ENCODE measurements at regions not wholly inside any gene's neighbourhood (a gene's known extent, or its start where the extent isn't known, plus 50 kb on each side); places are given as distances from the start of the nearest gene placed in this dataset.

- POLR2A ChIA-PET = no interaction called here
- Histone ChIP-seq H3K9me3 (ENCODE audit: control insufficient read depth, insufficient read depth, low read depth, low read length) (no peaks in the 10 kb centered on the region), H3K27ac (ENCODE audit: low read length) (no peak overlapping the region), H3K36me3 (ENCODE audit: control insufficient read depth, insufficient read depth, low read length) (no peaks in the 10 kb centered on the region), H3K4me1 (ENCODE audit: control insufficient read depth, insufficient read depth, low read length) (no peaks in the 10 kb centered on the region), H3K27me3 (ENCODE audit: control insufficient read depth, insufficient read depth, low read length) (no peaks in the 10 kb centered on the region), H3K4me3 (ENCODE audit: low read depth in 2 of 2, low read length in 2 of 2) (no peak overlapping the region)
- in situ Hi-C loops (cut with HindIII; ENCODE audit: low pct_unique_long_range_greater_than_20kb, low sequenced_read_pairs) = no loop called here
- CTCF ChIA-PET = no interaction called here
- DNase-seq (ENCODE audit: low read depth, low spot score) (no peak), ATAC-seq (no peak)
- intact Hi-C loops (cut with micrococcal nuclease; ENCODE audit: unreplicated experiment) = no loop called here
- no TSS peak for BruUV-seq (replicated peaks)
- TF ChIP-seq POLR2AphosphoS5 (IDR thresholded peaks at IDR 0.05; ENCODE audit: low read depth, low read length) (no peak), TCF7L2 (IDR thresholded peaks at IDR 0.05; ENCODE audit: low read depth, low read length) (no peak), REST (IDR thresholded peaks at IDR 0.05; ENCODE audit: insufficient read depth in 1 of 2, low read depth in 2 of 2, low read length in 1 of 2) (no peak), SIN3A (IDR thresholded peaks at IDR 0.05; ENCODE audit: borderline replicate concordance, insufficient read depth, low read depth, low read length) (no peak), CTCF (IDR thresholded peaks at IDR 0.05) (no peak)
Observed at GRCh38 chr12:82097438-82097837, 260.7 kb downstream of the CCDC59 start.

GRCh38 chr12:82090165-82090564, 268.0 kb downstream of the CCDC59 start:
- intact Hi-C loops (cut with micrococcal nuclease; ENCODE audit: unreplicated experiment) (no loop called here), in situ Hi-C loops (cut with HindIII; ENCODE audit: low pct_unique_long_range_greater_than_20kb, low sequenced_read_pairs) (no loop called here)
- no peaks in the 10 kb centered on the region for H3K27me3 ChIP-seq (ENCODE audit: control insufficient read depth, insufficient read depth, low read length)
- CTCF ChIA-PET = no interaction called here
- no peak overlapping the region for H3K4me3 ChIP-seq (ENCODE audit: low read depth in 2 of 2, low read length in 2 of 2)
- ATAC-seq = no peak
- no peaks in the 10 kb centered on the region for H3K9me3 ChIP-seq (ENCODE audit: control insufficient read depth, insufficient read depth, low read depth, low read length)
- H3K4me1 ChIP-seq (ENCODE audit: control insufficient read depth, insufficient read depth, low read length) = no peaks in the 10 kb centered on the region
- no peaks in the 10 kb centered on the region for H3K36me3 ChIP-seq (ENCODE audit: control insufficient read depth, insufficient read depth, low read length)
- H3K27ac ChIP-seq (ENCODE audit: low read length) = no peak overlapping the region
- TF ChIP-seq CTCF (IDR thresholded peaks at IDR 0.05) (no peak), TCF7L2 (IDR thresholded peaks at IDR 0.05; ENCODE audit: low read depth, low read length) (no peak), REST (IDR thresholded peaks at IDR 0.05; ENCODE audit: insufficient read depth in 1 of 2, low read depth in 2 of 2, low read length in 1 of 2) (no peak), POLR2AphosphoS5 (IDR thresholded peaks at IDR 0.05; ENCODE audit: low read depth, low read length) (no peak), SIN3A (IDR thresholded peaks at IDR 0.05; ENCODE audit: borderline replicate concordance, insufficient read depth, low read depth, low read length) (no peak)
- no peak for DNase-seq (ENCODE audit: low read depth, low spot score)
- no TSS peak for BruUV-seq (replicated peaks)
- POLR2A ChIA-PET = no interaction called here
